Bronchial epithelial cell (primary cell): ENCODE measurements at regions not wholly inside any gene's neighbourhood (a gene's known extent, or its start where the extent isn't known, plus 50 kb on each side); places are given as distances from the start of the nearest gene placed in this dataset.

Source experiments
- DNase-seq: peaks from one replicate; pipeline ENCODE4 v3.0.0-alpha.2; 2010; ENCODE audit warnings: low read depth
- FAIRE-seq: peaks from 2 replicates; lab custom pipeline; 2011; peaks lifted over from hg19 to GRCh38; lab: Jason Lieb, UNC
- H3K27me3 ChIP-seq: 2 replicates; pipeline ENCODE4 v1.5.1; 2011; ENCODE audit warnings: low read length; ENCODE audit not compliant: control insufficient read depth, insufficient read depth
- H3K36me3 ChIP-seq: 2 replicates; pipeline ENCODE4 v1.5.1; 2011; ENCODE audit warnings: low read length; ENCODE audit not compliant: control insufficient read depth, insufficient read depth
- H3K4me3 ChIP-seq: 2 replicates; pipeline ENCODE4 v1.5.1; 2011; ENCODE audit warnings: mild to moderate bottlenecking, low read depth, low read length, control low read depth
- TF ChIP-seq, protein P1 (sequence below): IDR thresholded peaks from 2 replicates; pipeline ENCODE4 v1.5.1; 2011; ENCODE audit warnings: mild to moderate bottlenecking, moderate library complexity, low read length, control low read depth, inconsistent platforms; ENCODE audit not compliant: insufficient read depth, severe bottlenecking

GRCh38 chr4:123930996-123931395 is 534.4 kb downstream of the SPRY1 start:
- FAIRE-seq, result no peak

GRCh38 chr4:123934096-123934495 is 537.5 kb downstream of the SPRY1 start:
- DNase-seq (no peak), FAIRE-seq (no peak)
- Histone ChIP-seq H3K4me3 (no peak overlapping the region), H3K27me3 (no peaks in the 10 kb centered on the region), H3K36me3 (no peaks in the 10 kb centered on the region)
- TF ChIP-seq, protein P1, sequence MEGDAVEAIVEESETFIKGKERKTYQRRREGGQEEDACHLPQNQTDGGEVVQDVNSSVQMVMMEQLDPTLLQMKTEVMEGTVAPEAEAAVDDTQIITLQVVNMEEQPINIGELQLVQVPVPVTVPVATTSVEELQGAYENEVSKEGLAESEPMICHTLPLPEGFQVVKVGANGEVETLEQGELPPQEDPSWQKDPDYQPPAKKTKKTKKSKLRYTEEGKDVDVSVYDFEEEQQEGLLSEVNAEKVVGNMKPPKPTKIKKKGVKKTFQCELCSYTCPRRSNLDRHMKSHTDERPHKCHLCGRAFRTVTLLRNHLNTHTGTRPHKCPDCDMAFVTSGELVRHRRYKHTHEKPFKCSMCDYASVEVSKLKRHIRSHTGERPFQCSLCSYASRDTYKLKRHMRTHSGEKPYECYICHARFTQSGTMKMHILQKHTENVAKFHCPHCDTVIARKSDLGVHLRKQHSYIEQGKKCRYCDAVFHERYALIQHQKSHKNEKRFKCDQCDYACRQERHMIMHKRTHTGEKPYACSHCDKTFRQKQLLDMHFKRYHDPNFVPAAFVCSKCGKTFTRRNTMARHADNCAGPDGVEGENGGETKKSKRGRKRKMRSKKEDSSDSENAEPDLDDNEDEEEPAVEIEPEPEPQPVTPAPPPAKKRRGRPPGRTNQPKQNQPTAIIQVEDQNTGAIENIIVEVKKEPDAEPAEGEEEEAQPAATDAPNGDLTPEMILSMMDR, result no peak

More at GRCh38 chr4:123930996-123931395, 534.4 kb downstream of the SPRY1 start:
- H3K4me3 ChIP-seq, result no peak overlapping the region
- no peaks in the 10 kb centered on the region for H3K36me3 ChIP-seq
- no peaks in the 10 kb centered on the region for H3K27me3 ChIP-seq
- TF ChIP-seq, protein P1, result no peak
- peak; percentile 29 for DNase-seq

- Histone ChIP-seq H3K36me3 (no peaks in the 10 kb centered on the region), H3K4me3 (no peak overlapping the region), H3K27me3 (no peaks in the 10 kb centered on the region)
- no peak for DNase-seq
- TF ChIP-seq, protein P1, result no peak
- no peak for FAIRE-seq
Measured at GRCh38 chr4:123936621-123937043, 540.0 kb downstream of the SPRY1 start.

GRCh38 chr4:123937581-123937980 is 541.0 kb downstream of the SPRY1 start:
- no peaks in the 10 kb centered on the region for H3K36me3 ChIP-seq
- no peaks in the 10 kb centered on the region for H3K27me3 ChIP-seq
- H3K4me3 ChIP-seq, result no peak overlapping the region
- no peak for DNase-seq
- FAIRE-seq, result no peak
- TF ChIP-seq, protein P1, result no peak

- H3K36me3 ChIP-seq, result no peaks in the 10 kb centered on the region
- no peaks in the 10 kb centered on the region for H3K27me3 ChIP-seq
- DNase-seq, result peak; percentile 85
- no peak overlapping the region for H3K4me3 ChIP-seq
- TF ChIP-seq, protein P1, result no peak
- FAIRE-seq, result no peak
Measured at GRCh38 chr4:123939621-123940020, 543.0 kb downstream of the SPRY1 start.

- TF ChIP-seq, protein P1, result no peak
- FAIRE-seq, result no peak
- Histone ChIP-seq H3K27me3 (no peaks in the 10 kb centered on the region), H3K36me3 (no peaks in the 10 kb centered on the region), H3K4me3 (no peak overlapping the region)
- DNase-seq, result no peak
Measured at GRCh38 chr4:123940604-123941003, 544.0 kb downstream of the SPRY1 start.
